IPS-18c (cell line): ENCODE measurements at regions not wholly inside any gene's neighbourhood (a gene's known extent, or its start where the extent isn't known, plus 50 kb on each side); places are given as distances from the start of the nearest gene placed in this dataset.
"Not testable (repeated sequence)": the region's sequence is repeated elsewhere in the genome, so short reads cannot be mapped to it uniquely, and the experiment has no call there.

Experiments
- H3K4me3 ChIP-seq: 2 replicates; pipeline ENCODE4 v1.7.0; 2013; ENCODE audit warnings: low read depth, mild to moderate bottlenecking, low read length, moderate library complexity; ENCODE audit not compliant: insufficient read depth
- H3K9me3 ChIP-seq: one replicate; pipeline ENCODE4 v1.6.1; 2013; ENCODE audit warnings: mild to moderate bottlenecking, low read length, moderate library complexity; ENCODE audit not compliant: control insufficient read depth, insufficient read depth

GRCh38 chr1:37175666-37176215 is 141.4 kb upstream of the GRIK3 start:
- Histone ChIP-seq H3K4me3 (no peak overlapping the region), H3K9me3 (no peaks in the 10 kb centered on the region)

GRCh38 chr1:37176269-37176668 is 142.0 kb upstream of the GRIK3 start:
- no peaks in the 10 kb centered on the region for H3K9me3 ChIP-seq
- no peak overlapping the region for H3K4me3 ChIP-seq

GRCh38 chr1:37177230-37177864 is 143.0 kb upstream of the GRIK3 start:
- no peak overlapping the region for H3K4me3 ChIP-seq
- H3K9me3 ChIP-seq: no peaks in the 10 kb centered on the region

- H3K4me3 ChIP-seq: no peak overlapping the region
- no peaks in the 10 kb centered on the region for H3K9me3 ChIP-seq
Observed at GRCh38 chr1:37181425-37181824, 147.1 kb upstream of the GRIK3 start.

- Histone ChIP-seq H3K9me3 (peaks cover 2% of the 10 kb centered on the region), H3K4me3 (no peak overlapping the region)
Observed at GRCh38 chr1:37184789-37185188, 150.5 kb upstream of the GRIK3 start.

- Histone ChIP-seq H3K9me3 (peaks cover 2% of the 10 kb centered on the region), H3K4me3 (no peak overlapping the region)
Observed at GRCh38 chr1:37186246-37186756, 152.0 kb upstream of the GRIK3 start.

GRCh38 chr1:37189111-37189510 is 154.8 kb upstream of the GRIK3 start:
- Histone ChIP-seq H3K4me3 (no peak overlapping the region), H3K9me3 (peaks cover 2% of the 10 kb centered on the region)

- no peaks in the 10 kb centered on the region for H3K9me3 ChIP-seq
- H3K4me3 ChIP-seq: no peak overlapping the region
Observed at GRCh38 chr1:37197411-37197810, 163.1 kb upstream of the GRIK3 start.

GRCh38 chr1:37214305-37214704 is 180.0 kb upstream of the GRIK3 start:
- H3K9me3 ChIP-seq, H3K4me3 ChIP-seq: not testable (repeated sequence)

GRCh38 chr1:37233606-37234005 is 199.3 kb upstream of the GRIK3 start:
- no peak overlapping the region for H3K4me3 ChIP-seq
- H3K9me3 ChIP-seq: peaks cover 3% of the 10 kb centered on the region

- H3K4me3 ChIP-seq: no peak overlapping the region
- peaks cover 3% of the 10 kb centered on the region for H3K9me3 ChIP-seq
Observed at GRCh38 chr1:37234941-37235418, 200.7 kb upstream of the GRIK3 start.

- Histone ChIP-seq H3K9me3 (peaks cover 3% of the 10 kb centered on the region), H3K4me3 (no peak overlapping the region)
Observed at GRCh38 chr1:37237948-37238347, 203.6 kb upstream of the GRIK3 start.

GRCh38 chr1:37238364-37239224 is 204.3 kb upstream of the GRIK3 start:
- H3K9me3 ChIP-seq: peaks cover 3% of the 10 kb centered on the region
- H3K4me3 ChIP-seq: no peak overlapping the region

- Histone ChIP-seq H3K4me3 (no peak overlapping the region), H3K9me3 (peaks cover 3% of the 10 kb centered on the region)
Observed at GRCh38 chr1:37239225-37239740, 205.0 kb upstream of the GRIK3 start.

- H3K4me3 ChIP-seq: no peak overlapping the region
- peaks cover 3% of the 10 kb centered on the region for H3K9me3 ChIP-seq
Observed at GRCh38 chr1:37240897-37241296, 206.6 kb upstream of the GRIK3 start.

- no peak overlapping the region for H3K4me3 ChIP-seq
- H3K9me3 ChIP-seq: no peaks in the 10 kb centered on the region
Observed at GRCh38 chr1:37242501-37242900, 208.2 kb upstream of the GRIK3 start.

- Histone ChIP-seq H3K9me3 (no peaks in the 10 kb centered on the region), H3K4me3 (no peak overlapping the region)
Observed at GRCh38 chr1:37243368-37244082, 209.2 kb upstream of the GRIK3 start.
